ENCODE measurements at regions not wholly inside any gene's neighbourhood (a gene's known extent, or its start where the extent isn't known, plus 50 kb on each side); places are given as distances from the start of the nearest gene placed in this dataset.

- TF ChIP-seq, protein P1, sequence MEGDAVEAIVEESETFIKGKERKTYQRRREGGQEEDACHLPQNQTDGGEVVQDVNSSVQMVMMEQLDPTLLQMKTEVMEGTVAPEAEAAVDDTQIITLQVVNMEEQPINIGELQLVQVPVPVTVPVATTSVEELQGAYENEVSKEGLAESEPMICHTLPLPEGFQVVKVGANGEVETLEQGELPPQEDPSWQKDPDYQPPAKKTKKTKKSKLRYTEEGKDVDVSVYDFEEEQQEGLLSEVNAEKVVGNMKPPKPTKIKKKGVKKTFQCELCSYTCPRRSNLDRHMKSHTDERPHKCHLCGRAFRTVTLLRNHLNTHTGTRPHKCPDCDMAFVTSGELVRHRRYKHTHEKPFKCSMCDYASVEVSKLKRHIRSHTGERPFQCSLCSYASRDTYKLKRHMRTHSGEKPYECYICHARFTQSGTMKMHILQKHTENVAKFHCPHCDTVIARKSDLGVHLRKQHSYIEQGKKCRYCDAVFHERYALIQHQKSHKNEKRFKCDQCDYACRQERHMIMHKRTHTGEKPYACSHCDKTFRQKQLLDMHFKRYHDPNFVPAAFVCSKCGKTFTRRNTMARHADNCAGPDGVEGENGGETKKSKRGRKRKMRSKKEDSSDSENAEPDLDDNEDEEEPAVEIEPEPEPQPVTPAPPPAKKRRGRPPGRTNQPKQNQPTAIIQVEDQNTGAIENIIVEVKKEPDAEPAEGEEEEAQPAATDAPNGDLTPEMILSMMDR (IDR thresholded peaks at IDR 0.05) = no peak
- TF ChIP-seq POLR2A (IDR thresholded peaks at IDR 0.05) = no peak
Observed at GRCh38 chr9:64057553-64057952, 1227.5 kb downstream of the FOXD4L5 start.
